RWPE2 (cell line): ENCODE measurements at regions not wholly inside any gene's neighbourhood (a gene's known extent, or its start where the extent isn't known, plus 50 kb on each side); places are given as distances from the start of the nearest gene placed in this dataset.
"Not testable (repeated sequence)": the region's sequence is repeated elsewhere in the genome, so short reads cannot be mapped to it uniquely, and the experiment has no call there.

Experiments used
- ATAC-seq: fragments of 200-7000 bp; cut with Tn5 transposase; 3 replicates; pipeline ENCODE4 v1.9.1; 2021; ENCODE audit warnings: low read depth
- DNase-seq: peaks from one replicate; pipeline ENCODE4 v3.0.0-alpha.2; 2020; ENCODE audit warnings: low spot score
- H3K27ac ChIP-seq: fragments of 450-650 bp; 2 replicates; pipeline ENCODE4 v1.5.1; 2017; ENCODE audit warnings: mild to moderate bottlenecking; ENCODE audit not compliant: poor library complexity, severe bottlenecking
- H3K27me3 ChIP-seq: fragments of 250-450 bp; sonication (Bioruptor Pico); 2 replicates; pipeline ENCODE4 v1.5.1; 2021; ENCODE audit warnings: mild to moderate bottlenecking, moderate library complexity; ENCODE audit not compliant: insufficient read depth, poor library complexity, severe bottlenecking
- H3K36me3 ChIP-seq: fragments of 250-450 bp; sonication (Bioruptor Pico); 2 replicates; pipeline ENCODE4 v1.5.1; 2020; ENCODE audit warnings: low read depth, mild to moderate bottlenecking, moderate library complexity
- H3K4me1 ChIP-seq: fragments of 250-450 bp; sonication (Bioruptor Pico); 2 replicates; pipeline ENCODE4 v1.5.1; 2021; ENCODE audit warnings: mild to moderate bottlenecking, moderate library complexity; ENCODE audit not compliant: insufficient read depth, poor library complexity, severe bottlenecking
- H3K4me3 ChIP-seq: fragments of 250-450 bp; sonication (Bioruptor Pico); 2 replicates; pipeline ENCODE4 v1.5.1; 2021; ENCODE audit warnings: mild to moderate bottlenecking, moderate library complexity; ENCODE audit not compliant: severe bottlenecking
- H3K9me3 ChIP-seq: fragments of 250-450 bp; sonication (Bioruptor Pico); 2 replicates; pipeline ENCODE4 v1.5.1; 2021; ENCODE audit warnings: mild to moderate bottlenecking, moderate library complexity; ENCODE audit not compliant: severe bottlenecking
- TF ChIP-seq, protein P1 (sequence below): fragments of 450-650 bp; IDR thresholded peaks from one replicate; pipeline ENCODE4 v1.5.1; 2017; ENCODE audit warnings: mild to moderate bottlenecking, moderate library complexity; ENCODE audit not compliant: poor library complexity, severe bottlenecking

GRCh38 chr1:117708323-117709248 is 102.7 kb downstream of the TENT5C start:
- Histone ChIP-seq H3K27me3 (no peaks in the 10 kb centered on the region), H3K9me3 (no peaks in the 10 kb centered on the region), H3K27ac (no peak overlapping the region), H3K4me1 (no peaks in the 10 kb centered on the region), H3K36me3 (no peaks in the 10 kb centered on the region), H3K4me3 (no peak overlapping the region)
- no peak for DNase-seq
- no peak for ATAC-seq
- TF ChIP-seq, protein P1, sequence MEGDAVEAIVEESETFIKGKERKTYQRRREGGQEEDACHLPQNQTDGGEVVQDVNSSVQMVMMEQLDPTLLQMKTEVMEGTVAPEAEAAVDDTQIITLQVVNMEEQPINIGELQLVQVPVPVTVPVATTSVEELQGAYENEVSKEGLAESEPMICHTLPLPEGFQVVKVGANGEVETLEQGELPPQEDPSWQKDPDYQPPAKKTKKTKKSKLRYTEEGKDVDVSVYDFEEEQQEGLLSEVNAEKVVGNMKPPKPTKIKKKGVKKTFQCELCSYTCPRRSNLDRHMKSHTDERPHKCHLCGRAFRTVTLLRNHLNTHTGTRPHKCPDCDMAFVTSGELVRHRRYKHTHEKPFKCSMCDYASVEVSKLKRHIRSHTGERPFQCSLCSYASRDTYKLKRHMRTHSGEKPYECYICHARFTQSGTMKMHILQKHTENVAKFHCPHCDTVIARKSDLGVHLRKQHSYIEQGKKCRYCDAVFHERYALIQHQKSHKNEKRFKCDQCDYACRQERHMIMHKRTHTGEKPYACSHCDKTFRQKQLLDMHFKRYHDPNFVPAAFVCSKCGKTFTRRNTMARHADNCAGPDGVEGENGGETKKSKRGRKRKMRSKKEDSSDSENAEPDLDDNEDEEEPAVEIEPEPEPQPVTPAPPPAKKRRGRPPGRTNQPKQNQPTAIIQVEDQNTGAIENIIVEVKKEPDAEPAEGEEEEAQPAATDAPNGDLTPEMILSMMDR = no peak

- DNase-seq (no peak), ATAC-seq (no peak)
- Histone ChIP-seq H3K4me1 (no peaks in the 10 kb centered on the region), H3K9me3 (no peaks in the 10 kb centered on the region), H3K27ac (no peak overlapping the region), H3K27me3 (no peaks in the 10 kb centered on the region), H3K4me3 (no peak overlapping the region), H3K36me3 (no peaks in the 10 kb centered on the region)
- TF ChIP-seq, protein P1 = no peak
These were observed 103.4 kb downstream of the TENT5C start for GRCh38 chr1:117709249-117709691.

GRCh38 chr1:117710710-117711109 is 104.9 kb downstream of the TENT5C start:
- H3K27ac ChIP-seq = no peak overlapping the region
- no peak for DNase-seq
- TF ChIP-seq, protein P1 = peak; percentile 32

DNA sequence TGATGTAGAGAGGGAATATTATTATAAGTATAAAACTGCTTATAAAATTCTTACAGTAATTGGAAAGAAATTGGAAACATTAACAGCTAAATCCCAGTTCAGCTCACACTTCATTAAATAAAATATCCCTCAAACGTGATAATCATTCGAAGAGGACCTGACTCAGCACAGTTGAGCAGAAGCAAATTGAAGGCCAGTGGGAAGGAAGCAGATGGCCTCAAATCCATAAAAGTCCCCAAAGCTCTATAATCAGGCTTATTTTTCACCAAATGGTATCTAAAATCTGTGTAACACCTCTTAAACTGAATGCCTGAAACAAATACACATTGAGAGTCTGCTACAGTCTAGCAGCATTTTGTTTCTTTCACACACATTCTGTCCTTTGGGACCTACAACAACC is 106.8 kb downstream of the TENT5C start:
- TF ChIP-seq, protein P1 = no peak
- Histone ChIP-seq H3K27ac (no peak overlapping the region), H3K27me3 (no peaks in the 10 kb centered on the region), H3K4me1 (no peaks in the 10 kb centered on the region), H3K36me3 (no peaks in the 10 kb centered on the region), H3K9me3 (no peaks in the 10 kb centered on the region), H3K4me3 (no peak overlapping the region)
- ATAC-seq (no peak), DNase-seq (no peak)

More at GRCh38 chr1:117710710-117711109, 104.9 kb downstream of the TENT5C start:
- Histone ChIP-seq H3K4me1 (no peaks in the 10 kb centered on the region), H3K4me3 (no peak overlapping the region), H3K27me3 (no peaks in the 10 kb centered on the region), H3K36me3 (no peaks in the 10 kb centered on the region), H3K9me3 (no peaks in the 10 kb centered on the region)
- no peak for ATAC-seq

- Histone ChIP-seq H3K4me3 (no peak overlapping the region), H3K36me3 (no peaks in the 10 kb centered on the region), H3K27me3 (no peaks in the 10 kb centered on the region), H3K4me1 (no peaks in the 10 kb centered on the region), H3K27ac (no peak overlapping the region), H3K9me3 (no peaks in the 10 kb centered on the region)
- TF ChIP-seq, protein P1 = no peak
- DNase-seq = no peak
- no peak for ATAC-seq
These were observed 108.7 kb downstream of the TENT5C start for GRCh38 chr1:117714546-117714945.

DNA sequence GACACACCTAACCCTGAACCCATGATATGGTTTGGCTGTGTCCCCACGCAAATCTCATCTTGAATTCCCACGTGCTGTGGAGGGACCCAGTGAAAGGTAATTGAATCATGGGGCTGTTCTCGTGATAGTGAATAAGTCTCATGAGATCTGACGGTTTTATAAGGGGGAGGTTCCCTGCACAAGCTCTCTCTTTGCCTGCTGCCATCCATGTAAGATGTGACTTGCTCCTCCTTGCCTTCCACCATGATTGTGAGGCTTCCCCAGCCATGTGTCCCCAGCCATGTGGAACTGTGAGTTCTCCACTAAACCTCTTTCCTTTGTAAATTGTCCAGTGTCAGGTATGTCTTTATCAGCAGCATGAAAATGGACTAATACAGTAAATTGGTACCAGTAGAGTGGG is 110.2 kb downstream of the TENT5C start:
- not testable (repeated sequence) for H3K4me3 ChIP-seq, H3K36me3 ChIP-seq, ATAC-seq, H3K27me3 ChIP-seq, H3K4me1 ChIP-seq, DNase-seq, H3K9me3 ChIP-seq, H3K27ac ChIP-seq

- not testable (repeated sequence) for H3K4me3 ChIP-seq, H3K36me3 ChIP-seq, ATAC-seq, DNase-seq, H3K27me3 ChIP-seq, H3K9me3 ChIP-seq, H3K27ac ChIP-seq, H3K4me1 ChIP-seq
These were observed 112.1 kb downstream of the TENT5C start for GRCh38 chr1:117717980-117718379.
